ENCODE measurements at regions not wholly inside any gene's neighbourhood (a gene's known extent, or its start where the extent isn't known, plus 50 kb on each side); places are given as distances from the start of the nearest gene placed in this dataset.

DNA sequence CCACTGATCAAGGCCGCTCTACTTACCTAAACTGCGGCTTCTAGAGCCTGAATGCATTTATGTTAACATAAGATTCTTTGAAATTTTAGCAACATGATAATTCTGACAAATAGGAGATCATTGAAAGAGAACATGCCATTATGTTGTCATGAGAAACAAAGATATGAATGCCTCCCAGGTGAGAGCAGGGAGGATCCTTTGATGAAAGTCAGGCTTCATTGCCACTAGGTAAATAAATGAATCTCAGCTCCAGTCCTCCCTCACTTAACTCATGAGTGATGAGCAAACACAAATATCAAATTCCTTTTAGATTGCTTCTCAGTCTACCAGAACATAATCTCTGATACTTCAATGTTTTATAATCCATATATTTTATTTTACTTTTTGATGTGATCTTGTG is 463.2 kb upstream of the CDH7 start:
- H3K27me3 ChIP-seq (ENCODE audit: control insufficient read depth, low read length): no peaks in the 10 kb centered on the region
- H3K4me1 ChIP-seq (ENCODE audit: control insufficient read depth, low read length): no peaks in the 10 kb centered on the region
- H3K36me3 ChIP-seq (ENCODE audit: control insufficient read depth, low read length): no peaks in the 10 kb centered on the region
- no peaks in the 10 kb centered on the region for H3K9me3 ChIP-seq (ENCODE audit: control insufficient read depth, insufficient read depth, low read length)
- no peak overlapping the region for H3K27ac ChIP-seq (ENCODE audit: low read depth, low read length)
- H3K4me2 ChIP-seq (ENCODE audit: low read length): no peak overlapping the region
- no peak overlapping the region for H3K4me3 ChIP-seq (ENCODE audit: low read length)
- H3K79me2 ChIP-seq (ENCODE audit: control insufficient read depth, low read length): no peaks in the 10 kb centered on the region
- TF ChIP-seq EZH2phosphoT487 (IDR thresholded peaks at IDR 0.05; ENCODE audit: borderline replicate concordance, low read length): no peak
- TF ChIP-seq, protein P1, sequence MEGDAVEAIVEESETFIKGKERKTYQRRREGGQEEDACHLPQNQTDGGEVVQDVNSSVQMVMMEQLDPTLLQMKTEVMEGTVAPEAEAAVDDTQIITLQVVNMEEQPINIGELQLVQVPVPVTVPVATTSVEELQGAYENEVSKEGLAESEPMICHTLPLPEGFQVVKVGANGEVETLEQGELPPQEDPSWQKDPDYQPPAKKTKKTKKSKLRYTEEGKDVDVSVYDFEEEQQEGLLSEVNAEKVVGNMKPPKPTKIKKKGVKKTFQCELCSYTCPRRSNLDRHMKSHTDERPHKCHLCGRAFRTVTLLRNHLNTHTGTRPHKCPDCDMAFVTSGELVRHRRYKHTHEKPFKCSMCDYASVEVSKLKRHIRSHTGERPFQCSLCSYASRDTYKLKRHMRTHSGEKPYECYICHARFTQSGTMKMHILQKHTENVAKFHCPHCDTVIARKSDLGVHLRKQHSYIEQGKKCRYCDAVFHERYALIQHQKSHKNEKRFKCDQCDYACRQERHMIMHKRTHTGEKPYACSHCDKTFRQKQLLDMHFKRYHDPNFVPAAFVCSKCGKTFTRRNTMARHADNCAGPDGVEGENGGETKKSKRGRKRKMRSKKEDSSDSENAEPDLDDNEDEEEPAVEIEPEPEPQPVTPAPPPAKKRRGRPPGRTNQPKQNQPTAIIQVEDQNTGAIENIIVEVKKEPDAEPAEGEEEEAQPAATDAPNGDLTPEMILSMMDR (IDR thresholded peaks at IDR 0.05; ENCODE audit: low read depth, low read length, poor library complexity, severe bottlenecking): no peak
- H3F3A ChIP-seq (ENCODE audit: control insufficient read depth, insufficient read depth): no peaks in the 10 kb centered on the region
- H4K20me1 ChIP-seq (ENCODE audit: control insufficient read depth, insufficient read depth, low read depth, low read length): no peaks in the 10 kb centered on the region
- no peaks in the 10 kb centered on the region for H3K9me2 ChIP-seq (replicated peaks; ENCODE audit: control insufficient read depth, low read length)

DNA sequence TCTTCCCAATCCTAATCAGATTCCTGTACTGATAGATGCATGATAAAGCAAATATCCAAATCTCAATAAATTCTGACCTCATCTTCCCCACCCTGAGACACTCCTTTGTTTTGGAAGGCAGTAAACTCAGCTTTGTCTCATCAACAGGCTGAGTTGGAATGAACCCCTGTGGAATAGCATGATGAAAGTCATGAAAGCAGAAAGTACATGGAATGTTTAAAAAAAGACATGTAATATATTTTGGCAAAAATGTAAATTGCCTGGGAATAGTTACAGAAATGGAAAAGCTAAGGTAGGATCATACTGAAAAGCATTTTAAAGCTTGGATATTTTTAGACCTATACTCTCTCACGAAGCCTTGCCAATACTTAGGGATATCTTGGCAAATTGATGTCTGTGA is 468.7 kb upstream of the CDH7 start:
- Histone ChIP-seq H3K9me2 (replicated peaks; ENCODE audit: control insufficient read depth, low read length) (no peaks in the 10 kb centered on the region), H3K4me1 (ENCODE audit: control insufficient read depth, low read length) (no peaks in the 10 kb centered on the region), H3K36me3 (ENCODE audit: control insufficient read depth, low read length) (no peaks in the 10 kb centered on the region), H3F3A (ENCODE audit: control insufficient read depth, insufficient read depth) (no peaks in the 10 kb centered on the region), H3K27ac (ENCODE audit: low read depth, low read length) (no peak overlapping the region), H3K79me2 (ENCODE audit: control insufficient read depth, low read length) (no peaks in the 10 kb centered on the region), H3K4me3 (ENCODE audit: low read length) (no peak overlapping the region), H3K4me2 (ENCODE audit: low read length) (no peak overlapping the region), H4K20me1 (ENCODE audit: control insufficient read depth, insufficient read depth, low read depth, low read length) (no peaks in the 10 kb centered on the region), H3K9me3 (ENCODE audit: control insufficient read depth, insufficient read depth, low read length) (no peaks in the 10 kb centered on the region), H3K27me3 (ENCODE audit: control insufficient read depth, low read length) (no peaks in the 10 kb centered on the region)
- TF ChIP-seq, protein P1 (IDR thresholded peaks at IDR 0.05; ENCODE audit: low read depth, low read length, poor library complexity, severe bottlenecking): no peak
- TF ChIP-seq EZH2phosphoT487 (IDR thresholded peaks at IDR 0.05; ENCODE audit: borderline replicate concordance, low read length): no peak

DNA sequence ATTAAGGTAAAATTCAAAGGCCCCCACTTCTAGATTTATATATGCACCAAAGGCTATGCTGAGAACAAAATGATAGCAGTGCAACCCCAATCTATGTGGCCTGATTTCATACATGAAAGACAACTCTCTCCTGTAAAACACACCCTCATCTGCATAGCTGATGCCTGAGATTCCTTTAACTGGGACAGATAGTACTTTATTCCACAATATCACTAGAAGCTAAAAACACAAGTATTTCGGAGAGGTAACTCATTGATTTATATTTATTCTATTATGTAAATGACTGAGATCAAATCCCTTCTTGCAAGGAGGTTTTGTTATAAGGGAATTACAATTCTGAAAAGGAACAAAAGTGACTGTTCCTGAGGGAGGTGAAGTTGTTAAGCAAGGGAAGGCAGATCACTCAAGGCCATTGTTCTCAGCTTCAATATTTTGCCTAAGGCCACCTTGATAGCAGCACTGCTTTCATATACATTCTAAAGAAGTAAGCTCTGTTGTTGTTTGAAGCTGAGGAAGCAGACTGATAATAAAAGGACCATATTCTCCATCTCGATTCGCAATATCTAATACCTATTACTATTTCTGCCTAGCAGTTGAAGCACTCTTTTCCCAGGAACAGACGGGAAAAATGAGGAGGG is 471.0 kb upstream of the CDH7 start:
- Histone ChIP-seq H3F3A (ENCODE audit: control insufficient read depth, insufficient read depth) (no peaks in the 10 kb centered on the region), H3K27me3 (ENCODE audit: control insufficient read depth, low read length) (no peaks in the 10 kb centered on the region), H3K9me3 (ENCODE audit: control insufficient read depth, insufficient read depth, low read length) (no peaks in the 10 kb centered on the region), H3K4me1 (ENCODE audit: control insufficient read depth, low read length) (no peaks in the 10 kb centered on the region), H3K9me2 (replicated peaks; ENCODE audit: control insufficient read depth, low read length) (no peaks in the 10 kb centered on the region), H3K36me3 (ENCODE audit: control insufficient read depth, low read length) (no peaks in the 10 kb centered on the region), H3K4me2 (ENCODE audit: low read length) (no peak overlapping the region), H3K27ac (ENCODE audit: low read depth, low read length) (no peak overlapping the region), H4K20me1 (ENCODE audit: control insufficient read depth, insufficient read depth, low read depth, low read length) (no peaks in the 10 kb centered on the region), H3K79me2 (ENCODE audit: control insufficient read depth, low read length) (no peaks in the 10 kb centered on the region), H3K4me3 (ENCODE audit: low read length) (no peak overlapping the region)
- no peak for TF ChIP-seq EZH2phosphoT487 (IDR thresholded peaks at IDR 0.05; ENCODE audit: borderline replicate concordance, low read length)
- TF ChIP-seq, protein P1 (IDR thresholded peaks at IDR 0.05; ENCODE audit: low read depth, low read length, poor library complexity, severe bottlenecking): no peak
